NCI-H2107 treated with DMSO at 0.1 percent for 48 hours (cell line): ENCODE measurements at regions not wholly inside any gene's neighbourhood (a gene's known extent, or its start where the extent isn't known, plus 50 kb on each side); places are given as distances from the start of the nearest gene placed in this dataset.
"Not testable (repeated sequence)": the region's sequence is repeated elsewhere in the genome, so short reads cannot be mapped to it uniquely, and the experiment has no call there.

ENCODE experiments used
- DNase-seq: peaks from one replicate; lab custom pipeline; 2025; ENCODE audit not compliant: unreplicated experiment; lab: John Stamatoyannopoulos, UW

DNA sequence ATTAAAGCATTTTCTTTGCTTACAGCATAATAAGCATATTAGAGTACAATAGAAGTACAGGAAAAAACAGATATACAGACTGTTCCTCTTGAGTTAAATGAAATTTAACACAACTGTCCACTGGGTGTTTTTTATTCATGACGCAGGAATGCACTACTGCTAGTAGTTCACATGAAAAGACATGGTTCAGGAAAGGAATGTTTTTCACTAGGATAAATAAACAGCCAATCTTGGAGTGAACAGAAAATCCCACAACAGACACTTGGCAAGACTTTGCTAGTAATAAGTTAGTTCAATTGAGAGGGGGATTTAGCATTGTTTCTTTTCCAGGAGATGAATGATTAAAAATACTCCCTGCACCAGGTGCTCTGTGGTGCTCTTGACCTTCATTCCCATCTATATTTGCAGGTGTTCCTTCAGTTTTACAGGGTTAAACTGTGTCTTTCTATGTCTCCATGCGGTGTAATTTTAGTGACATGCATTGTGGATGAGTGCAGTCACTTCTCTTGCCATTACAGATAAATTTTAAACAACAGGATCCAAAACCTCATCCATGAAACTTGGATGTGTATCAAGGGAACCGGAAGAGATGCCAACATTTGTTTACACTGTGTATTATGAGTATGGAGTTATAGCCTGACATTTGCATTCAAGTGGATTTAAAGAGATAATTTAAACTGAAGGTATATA is 796.6 kb downstream of the DSC3 start:
- no peak for DNase-seq

DNA sequence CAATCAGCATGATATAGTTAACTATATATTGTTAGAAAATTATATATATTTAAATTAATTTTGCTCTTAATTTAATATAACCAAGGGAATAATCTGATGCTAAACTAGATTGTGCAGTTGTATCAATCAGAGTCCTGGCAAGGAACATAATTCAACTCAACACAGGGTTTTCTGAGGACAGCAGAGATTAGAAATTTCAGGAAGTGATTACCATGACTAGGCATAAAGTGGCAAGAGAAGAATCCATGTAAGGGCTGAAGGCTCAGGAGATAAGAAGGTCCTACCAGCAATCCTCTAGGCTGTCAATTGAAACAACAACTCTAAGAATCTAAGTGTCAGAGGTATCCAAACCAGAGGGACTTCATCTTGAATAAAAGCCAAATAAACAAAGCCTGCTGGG is 807.8 kb downstream of the DSC3 start:
- DNase-seq = no peak

DNA sequence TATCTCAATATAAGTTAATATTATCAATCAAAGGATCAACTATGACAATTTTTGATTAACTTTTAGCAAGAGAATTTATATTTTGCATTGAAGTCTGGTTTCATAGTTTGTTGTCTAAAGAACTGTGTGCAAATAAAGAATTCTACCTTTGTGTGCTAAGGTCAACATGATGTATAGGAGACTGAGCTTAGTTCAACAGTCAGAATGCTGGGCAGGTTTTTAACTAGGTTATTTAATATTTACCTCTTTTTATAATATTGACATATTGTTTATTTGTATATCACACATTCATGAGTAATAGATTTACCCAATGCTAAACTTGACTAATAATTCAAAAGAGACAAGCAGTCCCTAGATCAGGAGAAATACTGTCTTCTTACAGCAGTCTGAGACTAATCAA is 831.4 kb downstream of the DSC3 start:
- no peak for DNase-seq

DNA sequence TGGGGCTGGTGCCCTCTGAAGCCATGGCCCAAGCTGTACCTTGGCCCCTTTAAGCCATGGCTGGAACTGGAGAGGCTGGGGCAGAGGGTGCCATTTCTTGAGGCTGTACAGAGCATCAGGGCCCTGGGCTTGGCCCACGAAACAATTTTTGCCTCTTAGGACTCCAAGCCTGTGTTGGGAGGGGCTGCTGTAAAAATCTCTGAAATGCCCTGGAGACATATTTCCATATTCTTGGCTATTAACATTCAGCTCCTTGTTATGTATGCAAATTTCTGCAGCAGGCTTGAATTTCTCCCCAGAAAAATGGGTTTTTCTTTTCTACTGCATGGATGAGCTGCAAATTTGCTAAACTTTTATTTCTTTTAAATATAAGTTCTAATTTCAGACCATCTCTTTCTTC is 834.0 kb downstream of the DSC3 start:
- DNase-seq = no peak

DNA sequence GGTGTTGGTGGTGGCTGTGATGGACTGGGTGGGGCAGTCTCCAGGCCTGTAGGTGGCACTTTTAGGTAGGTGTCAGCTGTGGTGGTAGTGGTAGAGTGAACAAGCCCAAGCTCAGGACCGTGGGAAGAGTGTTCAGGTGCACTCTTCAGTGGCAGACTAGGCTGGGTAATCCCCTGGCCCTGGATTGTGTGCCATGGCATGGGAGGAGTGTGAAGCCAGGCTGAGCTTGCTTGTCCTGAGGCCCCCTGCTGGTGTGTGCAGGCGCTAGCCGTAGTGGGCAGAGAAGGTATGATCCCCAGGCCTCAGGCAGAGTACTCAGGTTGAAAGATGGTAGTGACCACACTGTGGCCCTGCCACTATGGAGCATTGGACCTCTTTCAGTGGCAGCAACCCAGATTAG is 850.3 kb downstream of the DSC3 start:
- DNase-seq = no peak

DNA sequence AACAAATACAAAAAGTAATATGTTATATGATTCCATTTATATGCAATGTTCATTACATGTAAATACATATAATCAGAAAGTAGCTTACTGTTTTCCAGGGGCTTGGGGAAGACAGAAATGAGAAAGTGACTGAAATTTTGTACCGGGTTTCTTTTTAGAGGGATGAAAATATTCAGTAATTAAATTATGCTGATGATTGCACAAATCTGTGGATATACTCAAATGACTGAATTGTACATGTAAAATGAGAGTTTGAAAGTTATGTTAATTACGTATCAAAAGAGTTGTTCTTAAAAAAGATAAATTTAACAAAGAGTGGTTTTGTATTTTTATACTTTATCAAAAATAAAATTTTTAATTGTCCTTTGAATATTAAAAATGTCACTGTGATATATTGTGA is 856.3 kb downstream of the DSC3 start:
- DNase-seq = no peak

DNA sequence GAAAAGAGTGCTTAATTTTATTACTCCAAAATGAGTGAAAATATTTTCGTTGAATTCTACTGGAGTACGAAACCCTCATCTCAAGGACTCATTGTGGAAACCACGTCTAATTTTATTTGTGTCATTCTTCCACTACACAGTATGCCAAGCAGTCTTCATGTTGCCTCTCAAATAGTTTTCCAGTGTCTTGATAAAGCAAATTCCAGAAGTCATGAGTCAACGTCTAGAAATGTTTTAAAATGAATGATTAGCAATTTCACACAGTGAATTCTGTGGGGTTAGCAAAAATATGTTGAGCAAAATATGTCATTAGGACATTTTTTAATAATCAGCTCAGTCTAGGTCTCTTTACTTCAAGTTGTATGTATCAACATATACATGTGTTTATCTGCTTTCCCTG is 865.5 kb downstream of the DSC3 start:
- no peak for DNase-seq

DNA sequence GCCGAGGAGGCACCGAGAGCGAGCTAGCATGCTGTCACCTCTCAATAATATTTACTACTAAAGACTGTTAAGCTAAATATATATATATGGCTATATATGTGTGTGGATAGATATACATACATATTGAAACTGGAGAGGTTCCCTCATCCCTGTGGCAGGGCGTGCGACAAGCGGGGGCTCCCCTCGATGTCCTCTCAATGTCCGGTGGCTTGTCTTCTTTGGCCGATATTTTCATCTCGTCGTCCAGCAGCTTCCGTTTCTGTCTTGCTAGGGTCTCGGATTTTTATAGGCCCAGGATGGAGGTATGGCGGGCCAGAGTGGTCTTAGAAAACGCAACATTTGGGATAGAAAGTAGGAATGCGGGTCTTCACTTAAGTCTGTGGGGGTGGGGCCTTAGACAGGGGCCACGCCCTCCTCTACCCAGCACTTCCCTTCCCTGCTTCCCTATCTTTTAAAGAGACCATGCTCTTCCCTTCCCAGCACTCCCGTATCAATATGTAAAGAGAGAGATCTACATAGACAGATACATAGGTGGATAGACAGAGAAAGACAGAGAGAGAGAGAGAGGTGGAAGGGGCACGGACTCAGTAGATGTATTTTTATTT is 866.8 kb downstream of the DSC3 start:
- DNase-seq = no peak

DNA sequence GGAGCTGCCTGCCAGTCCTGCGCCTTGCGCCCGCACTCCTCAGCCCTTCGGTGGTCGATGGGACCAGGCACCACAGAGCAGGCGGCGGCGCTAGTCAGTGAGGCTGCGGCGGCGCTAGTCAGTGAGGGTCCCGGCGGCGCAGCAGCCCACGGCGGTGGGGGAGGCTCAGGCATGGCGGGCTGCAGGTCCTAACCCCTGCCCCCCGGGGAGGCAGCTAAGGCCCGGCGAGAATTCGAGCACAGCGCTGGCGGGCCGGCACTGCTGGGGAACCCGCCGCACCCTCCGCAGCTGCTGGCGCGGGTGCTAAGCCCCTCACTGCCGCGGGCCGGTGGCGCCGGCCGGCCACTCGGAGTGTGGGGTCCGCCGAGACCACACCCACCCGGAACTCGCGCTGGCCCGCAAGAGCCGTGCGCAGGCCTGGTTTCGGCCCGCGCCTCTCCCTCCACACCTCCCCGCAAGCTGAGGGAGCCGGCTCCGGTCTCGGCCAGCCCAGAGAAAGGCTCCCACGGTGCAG is 867.4 kb downstream of the DSC3 start:
- no peak for DNase-seq

DNA sequence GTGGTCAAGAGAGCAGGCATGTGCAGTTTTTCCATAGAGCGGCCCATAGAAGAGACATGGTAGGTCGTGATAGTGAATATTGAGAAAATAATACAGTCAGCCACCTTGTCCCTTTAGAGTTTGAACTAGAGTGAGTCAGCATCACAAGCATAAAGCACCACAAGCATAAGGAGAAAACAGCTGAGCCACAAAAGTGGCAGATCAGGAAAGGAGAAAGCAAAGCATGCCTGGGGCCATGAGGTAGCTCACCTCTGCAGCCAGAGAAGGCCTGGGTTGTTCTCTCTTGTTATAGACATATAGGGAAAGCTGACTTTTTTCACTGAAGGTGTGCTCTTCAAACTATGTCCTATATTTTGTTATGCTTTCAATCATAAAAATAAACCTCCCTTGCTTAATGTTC is 879.0 kb downstream of the DSC3 start:
- DNase-seq = no peak

DNA sequence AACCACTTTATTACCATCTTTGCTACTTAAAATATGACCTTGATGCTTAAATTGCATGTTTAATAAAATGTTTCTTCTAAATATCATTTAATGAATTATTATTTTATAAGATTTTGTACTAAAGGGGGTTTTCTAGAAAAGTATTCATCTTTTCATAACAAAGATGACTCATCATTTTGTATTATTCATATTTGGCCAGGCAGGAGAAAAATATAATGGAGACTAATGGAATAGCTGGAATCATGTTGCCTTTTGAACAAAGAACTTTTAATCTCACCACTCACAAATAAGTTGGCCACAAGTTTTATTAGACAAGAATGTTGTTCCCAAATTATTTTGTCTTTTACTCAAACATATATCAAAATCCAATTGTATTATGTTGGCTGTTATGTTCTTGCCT is 882.4 kb downstream of the DSC3 start:
- no peak for DNase-seq

DNA sequence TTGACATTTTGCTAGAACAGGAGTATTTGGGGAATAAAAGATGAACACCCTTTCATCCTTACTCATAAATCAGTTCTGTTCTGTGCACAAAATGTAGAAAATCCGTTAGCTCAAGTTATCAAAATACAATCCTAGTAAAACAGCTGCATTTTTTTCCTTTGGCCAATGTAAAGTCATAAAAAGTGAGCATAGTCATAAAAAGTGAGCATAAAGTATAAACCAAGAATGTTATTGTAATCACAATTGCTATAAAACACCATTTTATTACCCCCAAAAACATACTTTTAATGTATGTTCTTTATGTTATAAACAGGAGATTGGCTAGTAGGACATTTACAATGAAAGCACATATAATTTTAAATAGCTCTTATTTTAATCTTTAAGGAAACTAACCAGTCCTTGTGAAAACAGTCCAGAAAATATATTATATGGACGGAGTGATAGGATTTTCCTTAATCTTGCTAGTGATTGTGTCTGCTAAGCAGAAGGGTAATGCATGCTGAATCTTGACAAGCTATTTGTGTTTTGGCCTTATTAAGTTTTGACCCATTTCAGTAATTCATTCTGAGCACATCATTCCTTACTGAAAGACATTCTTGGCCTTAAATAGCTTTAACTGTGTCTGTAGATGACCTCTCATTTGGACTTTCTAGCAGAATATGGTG is 891.8 kb downstream of the DSC3 start:
- no peak for DNase-seq

DNA sequence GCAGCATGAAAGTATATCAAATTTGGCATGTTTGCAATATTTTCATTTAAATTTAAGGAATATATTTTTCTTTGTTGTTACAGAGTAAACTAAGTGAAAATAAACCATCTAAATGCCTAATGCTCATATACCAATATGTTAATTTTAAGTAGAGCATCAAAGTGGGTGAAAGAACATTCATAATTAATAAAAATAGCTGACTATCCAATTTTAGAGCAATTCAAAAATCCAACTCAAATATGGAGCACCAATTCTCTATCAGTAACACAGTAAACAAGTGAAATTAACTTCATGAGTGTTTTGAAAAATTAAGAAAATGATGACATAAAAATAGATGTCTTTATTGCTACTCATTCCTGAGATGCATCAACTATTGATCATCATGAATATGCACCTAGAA is 893.0 kb downstream of the DSC3 start:
- no peak for DNase-seq

DNA sequence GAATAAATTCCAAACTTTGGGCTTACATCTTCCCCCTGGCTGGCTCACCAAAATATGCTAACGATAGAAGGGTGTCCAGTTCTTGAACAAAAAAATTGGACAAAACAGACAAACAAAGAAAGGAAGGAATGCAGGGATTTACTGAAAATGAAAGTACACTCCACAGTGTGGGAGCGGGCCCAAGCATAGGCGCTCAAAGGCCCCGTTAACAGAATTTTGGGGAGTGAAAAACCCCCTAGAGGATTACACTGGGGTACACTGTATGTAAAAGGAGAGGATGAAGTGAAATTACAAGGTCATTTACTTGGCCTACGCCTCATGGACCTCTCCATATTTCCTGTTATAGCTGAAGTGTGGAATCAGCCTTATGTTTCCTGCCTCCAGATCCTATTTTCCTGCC is 899.7 kb downstream of the DSC3 start:
- no peak for DNase-seq

DNA sequence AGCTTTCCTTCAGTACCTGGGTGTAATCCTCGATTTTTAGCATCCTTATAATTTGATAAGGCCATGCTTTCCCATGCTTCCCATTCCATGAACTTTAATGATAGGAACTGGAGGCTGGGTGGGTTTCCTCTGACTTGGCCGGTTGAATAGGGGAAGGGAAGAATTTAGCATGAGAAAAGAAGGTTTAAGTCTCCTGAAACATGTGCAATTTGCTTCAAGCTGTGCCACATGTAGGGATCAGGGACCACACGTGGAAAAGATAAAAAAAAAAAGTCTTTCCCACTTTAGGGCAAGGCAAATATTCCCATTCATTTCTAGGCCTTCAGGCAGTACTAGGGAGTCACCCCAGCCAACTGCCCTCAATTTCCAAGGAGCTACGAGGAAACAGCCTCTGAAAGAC is 900.3 kb downstream of the DSC3 start:
- no peak for DNase-seq

DNA sequence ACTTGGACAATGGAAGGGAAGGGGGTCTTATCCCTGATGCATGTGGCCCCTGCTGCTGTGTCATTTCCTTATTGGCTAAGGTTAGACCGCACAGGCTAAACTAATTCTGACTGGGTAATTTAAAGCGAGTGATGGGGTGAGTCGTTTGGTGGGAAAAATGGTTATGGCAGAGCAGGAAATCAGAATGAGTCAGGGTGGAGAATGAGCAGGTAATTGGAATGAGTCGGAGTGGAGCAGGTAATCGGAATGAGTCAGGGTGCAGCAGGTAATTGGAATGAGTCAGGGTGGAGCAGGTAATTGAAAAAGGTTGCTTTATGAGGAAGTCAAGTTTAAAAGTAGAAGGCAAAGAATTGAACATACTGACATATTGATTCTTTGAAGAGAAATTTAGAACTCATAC is 901.0 kb downstream of the DSC3 start:
- not testable (repeated sequence) for DNase-seq

DNA sequence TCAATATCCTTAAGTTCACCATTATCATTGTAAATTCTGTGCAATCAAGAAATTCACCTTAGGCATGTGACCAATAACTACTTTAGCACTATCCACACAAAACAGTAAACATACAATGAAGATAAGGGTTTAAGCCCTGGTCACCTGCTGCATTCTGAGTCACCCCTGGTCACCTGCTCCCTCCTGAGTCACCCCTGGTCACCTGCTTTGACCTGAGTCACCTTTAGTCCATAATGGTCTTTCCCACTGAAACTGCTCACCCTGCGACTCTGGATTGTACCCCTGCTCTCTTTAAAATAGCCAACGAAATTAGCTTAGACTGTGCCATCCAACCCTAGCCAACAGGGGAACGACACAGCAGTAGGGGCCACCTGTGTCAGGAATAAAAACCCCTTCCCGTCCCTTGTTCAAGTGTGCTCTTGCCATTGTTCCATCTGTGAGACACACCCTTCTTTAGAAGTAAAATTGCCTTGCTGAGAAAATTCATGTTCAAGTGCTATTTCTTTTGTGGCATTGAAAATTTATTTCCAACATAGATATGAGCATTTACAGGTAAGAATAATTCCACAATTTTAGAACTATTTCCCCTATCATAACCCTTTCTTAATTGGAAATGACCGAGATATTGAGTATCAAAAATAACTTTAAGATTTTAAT is 902.8 kb downstream of the DSC3 start:
- DNase-seq = no peak

DNA sequence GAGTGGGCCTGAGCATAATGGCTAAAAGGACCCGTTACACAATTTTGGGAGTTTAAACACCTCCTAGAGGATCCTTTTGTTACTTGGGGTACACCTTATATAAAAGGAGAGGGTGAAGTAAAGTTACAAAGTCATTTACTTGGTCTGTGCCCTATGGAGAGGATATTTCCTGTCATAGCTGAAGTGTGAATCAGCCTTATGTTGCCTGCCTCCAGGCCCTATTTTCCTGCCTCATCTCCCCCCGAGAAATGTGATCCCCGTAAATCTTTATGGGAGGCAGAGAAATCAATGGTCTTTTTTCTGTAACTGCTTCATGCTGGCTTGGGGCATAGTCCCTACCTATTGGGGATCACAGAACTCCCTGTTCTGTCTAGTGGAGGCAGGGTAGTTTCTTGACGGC is 906.6 kb downstream of the DSC3 start:
- DNase-seq = no peak

DNA sequence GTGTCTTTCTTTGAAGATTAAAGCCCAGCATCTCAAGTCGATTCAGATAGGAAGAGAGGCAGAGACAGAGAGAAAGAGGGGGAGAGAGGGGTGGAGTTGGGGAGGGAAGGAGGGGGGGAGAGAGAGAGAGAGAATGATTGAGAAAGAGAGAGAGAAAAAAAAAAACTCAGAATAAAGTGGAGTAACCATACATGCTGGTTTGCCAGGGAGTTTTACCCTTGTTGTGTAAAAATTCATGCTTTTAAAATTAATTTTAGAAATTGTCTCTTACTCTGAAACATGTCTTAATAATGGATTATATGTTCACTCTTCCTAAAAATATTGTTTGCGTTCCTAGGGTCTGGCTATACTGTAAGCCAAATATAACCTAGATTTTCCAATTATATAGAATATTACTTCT is 908.5 kb downstream of the DSC3 start:
- no peak for DNase-seq

DNA sequence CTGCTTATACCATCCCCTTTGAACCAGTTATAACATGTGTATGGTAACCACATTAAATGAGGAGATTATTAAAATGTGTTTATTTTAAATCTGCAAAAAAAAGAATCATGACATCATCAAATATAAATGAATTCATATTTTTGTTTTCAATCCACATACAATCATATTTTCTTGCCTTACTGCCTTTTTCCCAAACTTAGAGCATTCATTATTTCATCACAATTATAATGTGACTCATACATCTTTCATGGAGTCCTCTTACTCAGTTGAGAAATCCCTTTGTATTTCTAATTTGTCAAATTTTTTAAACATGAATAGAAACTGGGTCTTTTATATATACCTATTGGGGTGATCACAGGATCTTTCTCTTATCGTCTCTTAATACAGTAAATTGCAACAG is 909.6 kb downstream of the DSC3 start:
- no peak for DNase-seq

DNA sequence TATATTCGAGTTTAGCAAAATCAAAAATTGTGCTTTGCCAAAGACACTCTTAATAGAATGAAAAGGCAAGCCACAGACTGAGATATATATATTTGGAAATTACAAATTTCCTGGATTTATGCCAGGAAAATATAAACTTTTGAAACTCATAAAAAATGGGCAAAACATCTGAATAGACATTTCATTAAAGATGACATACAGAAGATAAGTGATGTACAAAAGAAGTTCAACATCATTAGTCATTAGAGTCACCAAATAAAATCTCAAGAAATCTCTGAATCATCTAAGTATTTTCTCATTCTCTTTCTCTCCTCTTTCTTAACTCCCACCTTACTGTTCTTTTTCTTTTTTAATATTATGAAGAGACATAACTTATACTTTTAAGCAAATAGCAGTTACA is 921.1 kb downstream of the DSC3 start:
- no peak for DNase-seq

DNA sequence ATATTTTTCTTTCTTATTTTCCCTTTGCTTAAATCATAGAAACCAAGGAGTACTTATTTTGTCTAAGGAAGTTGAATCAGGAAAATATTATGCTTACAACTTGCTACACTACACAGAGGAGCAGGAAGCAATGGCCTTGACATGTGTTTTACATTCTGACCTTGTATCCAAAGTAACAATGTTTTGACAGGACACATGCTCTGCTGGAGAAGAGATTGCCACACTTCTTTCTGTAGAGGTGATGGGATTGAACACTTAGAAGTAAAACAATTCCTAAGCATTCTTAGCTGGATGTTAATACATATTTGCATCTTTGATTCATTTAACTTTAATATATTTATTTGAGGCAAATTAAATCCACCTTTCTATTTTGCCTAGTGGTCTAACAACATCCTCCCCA is 929.1 kb downstream of the DSC3 start:
- no peak for DNase-seq
